ENCODE measurements at regions not wholly inside any gene's neighbourhood (a gene's known extent, or its start where the extent isn't known, plus 50 kb on each side); places are given as distances from the start of the nearest gene placed in this dataset.

GRCh38 chr9:117546894-117547678, 132.2 kb upstream of the ASTN2 start:
- no peak overlapping the region for H2AK5ac ChIP-seq (ENCODE audit: low read length, severe bottlenecking)
- H3K23ac ChIP-seq (ENCODE audit: low read length in 2 of 2) = no peak overlapping the region
- 56% methylated on average over 20 of the region's 20 CpGs for WGBS
- H3K27ac ChIP-seq (ENCODE audit: low read length, poor library complexity, severe bottlenecking) = no peak overlapping the region
- H2BK15ac ChIP-seq (ENCODE audit: low read depth, poor library complexity, severe bottlenecking) = no peak overlapping the region
- H3K27me3 ChIP-seq (ENCODE audit: control insufficient read depth in 1 of 2, insufficient read depth in 1 of 2, low read length in 2 of 2) = peaks cover 0 to 5% of the 10 kb centered on the region in 2 experiments
- no peak overlapping the region for H2BK12ac ChIP-seq (ENCODE audit: low read length in 2 of 2)
- no peak overlapping the region for H3K4me3 ChIP-seq (ENCODE audit: insufficient read depth in 1 of 2, low read depth in 1 of 2, low read length in 2 of 2)
- H2BK120ac ChIP-seq (ENCODE audit: low read depth, low read length) = no peak overlapping the region
- H2AFZ ChIP-seq (ENCODE audit: low read depth, low read length) = no peak overlapping the region
- no peaks in the 10 kb centered on the region for H3K4me1 ChIP-seq (ENCODE audit: control insufficient read depth, insufficient read depth, low read depth, low read length)
- DNase-seq = no peak
- no peak overlapping the region for H3K14ac ChIP-seq (ENCODE audit: low read length in 2 of 2)
- H3K9me3 ChIP-seq (ENCODE audit: control insufficient read depth, low read length) = no peaks in the 10 kb centered on the region
- H3K36me3 ChIP-seq (ENCODE audit: control insufficient read depth in 1 of 2, insufficient read depth in 2 of 2, low read depth in 1 of 2, low read length in 2 of 2) = no peaks in the 10 kb centered on the region
- H3K18ac ChIP-seq (ENCODE audit: low read depth in 1 of 2, low read length in 2 of 2) = no peak overlapping the region
- H4K8ac ChIP-seq (ENCODE audit: low read length) = no peak overlapping the region
- no peak overlapping the region for H2BK5ac ChIP-seq (ENCODE audit: low read depth, low read length, poor library complexity, severe bottlenecking)
- no peak overlapping the region for H3K9ac ChIP-seq (ENCODE audit: low read length)
- H4K91ac ChIP-seq (ENCODE audit: low read length) = no peak overlapping the region
- no peak overlapping the region for H3K4me2 ChIP-seq (ENCODE audit: low read length, poor library complexity, severe bottlenecking)
- no peaks in the 10 kb centered on the region for H3K79me1 ChIP-seq (replicated peaks; ENCODE audit: low read length, poor library complexity, severe bottlenecking)
- no peak overlapping the region for H3K4ac ChIP-seq (ENCODE audit: low read depth in 1 of 2, low read length in 2 of 2)

- Histone ChIP-seq H3K79me1 (replicated peaks; ENCODE audit: low read length, poor library complexity, severe bottlenecking) (no peaks in the 10 kb centered on the region), H2BK12ac (ENCODE audit: low read length in 2 of 2) (no peak overlapping the region), H3K36me3 (ENCODE audit: control insufficient read depth in 1 of 2, insufficient read depth in 2 of 2, low read depth in 1 of 2, low read length in 2 of 2) (no peaks in the 10 kb centered on the region), H2AK5ac (ENCODE audit: low read length, severe bottlenecking) (no peak overlapping the region), H3K14ac (ENCODE audit: low read length in 2 of 2) (no peak overlapping the region), H3K18ac (ENCODE audit: low read depth in 1 of 2, low read length in 2 of 2) (no peak overlapping the region), H3K9me3 (ENCODE audit: control insufficient read depth, low read length) (no peaks in the 10 kb centered on the region), H4K8ac (ENCODE audit: low read length) (no peak overlapping the region), H2BK5ac (ENCODE audit: low read depth, low read length, poor library complexity, severe bottlenecking) (no peak overlapping the region), H4K91ac (ENCODE audit: low read length) (no peak overlapping the region), H3K27me3 (ENCODE audit: control insufficient read depth in 1 of 2, insufficient read depth in 1 of 2, low read length in 2 of 2) (peaks cover 0 to 5% of the 10 kb centered on the region in 2 experiments), H3K23ac (ENCODE audit: low read length in 2 of 2) (no peak overlapping the region), H3K4me3 (ENCODE audit: insufficient read depth in 1 of 2, low read depth in 1 of 2, low read length in 2 of 2) (no peak overlapping the region), H2BK15ac (ENCODE audit: low read depth, poor library complexity, severe bottlenecking) (no peak overlapping the region), H2AFZ (ENCODE audit: low read depth, low read length) (no peak overlapping the region), H3K27ac (ENCODE audit: low read length, poor library complexity, severe bottlenecking) (no peak overlapping the region), H3K4me2 (ENCODE audit: low read length, poor library complexity, severe bottlenecking) (no peak overlapping the region), H3K4me1 (ENCODE audit: control insufficient read depth, insufficient read depth, low read depth, low read length) (no peaks in the 10 kb centered on the region), H2BK120ac (ENCODE audit: low read depth, low read length) (no peak overlapping the region), H3K9ac (ENCODE audit: low read length) (no peak overlapping the region), H3K4ac (ENCODE audit: low read depth in 1 of 2, low read length in 2 of 2) (no peak overlapping the region)
- no peak for DNase-seq
- WGBS = no CpG with 5 or more reads among the region's 1 CpG
Observed at GRCh38 chr9:117545846-117546245, 131.0 kb upstream of the ASTN2 start.

- no peak overlapping the region for H3K9ac ChIP-seq (ENCODE audit: low read length)
Observed at GRCh38 chr9:117543089-117543488, 128.2 kb upstream of the ASTN2 start.

GRCh38 chr9:117542021-117542420, 127.2 kb upstream of the ASTN2 start:
- Histone ChIP-seq H2BK12ac (ENCODE audit: low read length in 2 of 2) (no peak overlapping the region), H2BK5ac (ENCODE audit: low read depth, low read length, poor library complexity, severe bottlenecking) (no peak overlapping the region), H3K14ac (ENCODE audit: low read length in 2 of 2) (no peak overlapping the region), H2AK5ac (ENCODE audit: low read length, severe bottlenecking) (no peak overlapping the region), H3K23ac (ENCODE audit: low read length in 2 of 2) (no peak overlapping the region), H2BK15ac (ENCODE audit: low read depth, poor library complexity, severe bottlenecking) (no peak overlapping the region), H3K9ac (ENCODE audit: low read length) (no peak overlapping the region), H3K9me3 (ENCODE audit: control insufficient read depth, low read length) (no peaks in the 10 kb centered on the region), H3K27ac (ENCODE audit: low read length, poor library complexity, severe bottlenecking) (no peak overlapping the region), H2BK120ac (ENCODE audit: low read depth, low read length) (no peak overlapping the region), H3K4me2 (ENCODE audit: low read length, poor library complexity, severe bottlenecking) (no peak overlapping the region), H3K4me3 (ENCODE audit: insufficient read depth in 1 of 2, low read depth in 1 of 2, low read length in 2 of 2) (no peak overlapping the region), H4K91ac (ENCODE audit: low read length) (no peak overlapping the region), H3K4me1 (ENCODE audit: control insufficient read depth, insufficient read depth, low read depth, low read length) (no peaks in the 10 kb centered on the region), H3K27me3 (ENCODE audit: control insufficient read depth in 1 of 2, insufficient read depth in 1 of 2, low read length in 2 of 2) (no peaks in the 10 kb centered on the region), H3K4ac (ENCODE audit: low read depth in 1 of 2, low read length in 2 of 2) (no peak overlapping the region), H3K36me3 (ENCODE audit: control insufficient read depth in 1 of 2, insufficient read depth in 2 of 2, low read depth in 1 of 2, low read length in 2 of 2) (no peaks in the 10 kb centered on the region), H3K79me1 (replicated peaks; ENCODE audit: low read length, poor library complexity, severe bottlenecking) (no peaks in the 10 kb centered on the region), H4K8ac (ENCODE audit: low read length) (no peak overlapping the region), H2AFZ (ENCODE audit: low read depth, low read length) (no peak overlapping the region), H3K18ac (ENCODE audit: low read depth in 1 of 2, low read length in 2 of 2) (no peak overlapping the region)
- no peak for DNase-seq
- 40% methylated on average over 3 of the region's 3 CpGs for WGBS

More at GRCh38 chr9:117543089-117543488, 128.2 kb upstream of the ASTN2 start:
- Histone ChIP-seq H3K4ac (ENCODE audit: low read depth in 1 of 2, low read length in 2 of 2) (no peak overlapping the region), H2BK120ac (ENCODE audit: low read depth, low read length) (no peak overlapping the region), H3K14ac (ENCODE audit: low read length in 2 of 2) (no peak overlapping the region), H2BK5ac (ENCODE audit: low read depth, low read length, poor library complexity, severe bottlenecking) (no peak overlapping the region), H2AK5ac (ENCODE audit: low read length, severe bottlenecking) (no peak overlapping the region), H2BK15ac (ENCODE audit: low read depth, poor library complexity, severe bottlenecking) (no peak overlapping the region), H3K36me3 (ENCODE audit: control insufficient read depth in 1 of 2, insufficient read depth in 2 of 2, low read depth in 1 of 2, low read length in 2 of 2) (no peaks in the 10 kb centered on the region), H3K27ac (ENCODE audit: low read length, poor library complexity, severe bottlenecking) (no peak overlapping the region), H2AFZ (ENCODE audit: low read depth, low read length) (no peak overlapping the region), H3K9me3 (ENCODE audit: control insufficient read depth, low read length) (no peaks in the 10 kb centered on the region), H3K79me1 (replicated peaks; ENCODE audit: low read length, poor library complexity, severe bottlenecking) (no peaks in the 10 kb centered on the region), H3K18ac (ENCODE audit: low read depth in 1 of 2, low read length in 2 of 2) (no peak overlapping the region), H3K4me2 (ENCODE audit: low read length, poor library complexity, severe bottlenecking) (no peak overlapping the region), H3K4me3 (ENCODE audit: insufficient read depth in 1 of 2, low read depth in 1 of 2, low read length in 2 of 2) (no peak overlapping the region), H3K27me3 (ENCODE audit: control insufficient read depth in 1 of 2, insufficient read depth in 1 of 2, low read length in 2 of 2) (no peaks in the 10 kb centered on the region), H4K8ac (ENCODE audit: low read length) (no peak overlapping the region), H4K91ac (ENCODE audit: low read length) (no peak overlapping the region), H3K4me1 (ENCODE audit: control insufficient read depth, insufficient read depth, low read depth, low read length) (no peaks in the 10 kb centered on the region), H3K23ac (ENCODE audit: low read length in 2 of 2) (no peak overlapping the region), H2BK12ac (ENCODE audit: low read length in 2 of 2) (no peak overlapping the region)
- 67% methylated on average over 2 of the region's 2 CpGs for WGBS
- no peak for DNase-seq
